HCT116 (cell line): ENCODE measurements at regions not wholly inside any gene's neighbourhood (a gene's known extent, or its start where the extent isn't known, plus 50 kb on each side); places are given as distances from the start of the nearest gene placed in this dataset.

Source experiments
- ATAC-seq: fragments of 200-7000 bp; cut with Tn5 transposase; 2 replicates; pipeline ENCODE4 v1.9.1; 2020; ENCODE audit warnings: mild to moderate bottlenecking, moderate library complexity
- BruUV-seq: library from RNA; stranded (reverse); fragments of 400-500 nt; replicated peaks from 2 replicates; lab custom pipeline; 2021; lab: Mats Ljungman, UMichigan
- CTCF ChIA-PET: fragments of 300-600 bp; sonication (Branson Sonifier 250); formaldehyde crosslinking; loops from one replicate; lab custom pipeline; 2021; ENCODE audit warnings: antibody characterized with exemption; lab: Charles Lee
- POLR2A ChIA-PET: fragments of 300-600, 350-600 bp; sonication (Branson Sonifier 250); formaldehyde crosslinking; loops from one replicate; lab custom pipeline; 2021; ENCODE audit warnings: antibody characterized with exemption; lab: Charles Lee
- RAD21 ChIA-PET, 2 experiments: fragments of 300-600 bp; sonication (Branson Sonifier 250); formaldehyde crosslinking; loops; one replicate each; lab custom pipeline; 2023; ENCODE audit warnings: low total read pairs in 2 of 2; ENCODE audit not compliant: uncharacterized antibody in 2 of 2, unreplicated experiment in 2 of 2, low non-redundant PET in 1 of 2; lab: Charles Lee
- DNase-seq: peaks from one replicate; pipeline ENCODE4 v3.0.0-alpha.2; 2010; ENCODE audit warnings: low read depth, low spot score
- H2AFZ ChIP-seq: fragments of 200-600 bp; shearing (Covaris generic), sonication (generic); 2 replicates; pipeline ENCODE4 v1.6.1; 2017; ENCODE audit warnings: low read depth, mixed run types, mixed read lengths, antibody characterized with exemption, low read length; ENCODE audit not compliant: poor library complexity, severe bottlenecking
- H3K27ac ChIP-seq: 2 replicates; pipeline ENCODE4 v1.5.1; 2012; ENCODE audit warnings: low read depth, low read length
- H3K27me3 ChIP-seq: fragments of 200-600 bp; sonication (generic); 2 replicates; pipeline ENCODE4 v1.6.1; 2016; ENCODE audit warnings: mixed run types, low read length, mixed read lengths; ENCODE audit not compliant: insufficient read depth
- H3K36me3 ChIP-seq, 2 experiments: fragments of 200-500 bp in 1 of 2; fragments of 200-600 bp in 1 of 2; sonication (Bioruptor generic) in 1 of 2; sonication (generic) in 1 of 2; 2 replicates each; pipeline versions ENCODE4 v1.5.1 to v1.6.1; 2014 to 2016; ENCODE audit warnings: low read length in 2 of 2, inconsistent platforms in 1 of 2, mixed read lengths in 1 of 2, mixed run types in 1 of 2; ENCODE audit not compliant: insufficient read depth in 2 of 2, control insufficient read depth in 1 of 2
- H3K4me1 ChIP-seq, 2 experiments: fragments of 200-600 bp in 1 of 2; sonication (generic) in 1 of 2; 2 replicates each; pipeline versions ENCODE4 v1.5.1 to v1.6.1; 2012 to 2017; ENCODE audit warnings: low read length in 2 of 2, inconsistent platforms in 1 of 2, mild to moderate bottlenecking in 1 of 2, mixed read lengths in 1 of 2, mixed run types in 1 of 2, moderate library complexity in 1 of 2; ENCODE audit not compliant: insufficient read depth in 2 of 2, control insufficient read depth in 1 of 2
- H3K4me2 ChIP-seq: fragments of 200-600 bp; sonication (generic); 2 replicates; pipeline ENCODE4 v1.6.1; 2017; ENCODE audit warnings: mixed run types, low read length, mixed read lengths
- H3K4me3 ChIP-seq, 2 experiments: fragments of 200-600 bp in 1 of 2; sonication (generic) in 1 of 2; replicated peaks in 1 of 2; 2 replicates each; pipeline ENCODE4 v1.5.1; 2011 to 2016; ENCODE audit warnings: low read length in 2 of 2, control low read depth in 1 of 2, low read depth in 1 of 2, mild to moderate bottlenecking in 1 of 2, mixed read lengths in 1 of 2, mixed run types in 1 of 2
- H3K79me2 ChIP-seq: fragments of 200-600 bp; sonication (generic); 2 replicates; pipeline ENCODE4 v1.6.1; 2017; ENCODE audit warnings: mild to moderate bottlenecking, mixed run types, low read length, moderate library complexity, mixed read lengths; ENCODE audit not compliant: insufficient read depth
- H3K9ac ChIP-seq: fragments of 200-600 bp; sonication (generic); 2 replicates; pipeline ENCODE4 v1.6.1; 2016; ENCODE audit warnings: low read length, mixed read lengths
- H3K9me2 ChIP-seq: fragments of 200-600 bp; sonication (generic), shearing (Covaris generic); 2 replicates; pipeline ENCODE4 v1.6.1; 2017; ENCODE audit warnings: mixed run types, mild to moderate bottlenecking, moderate library complexity; ENCODE audit not compliant: insufficient read depth
- H3K9me3 ChIP-seq, 2 experiments: fragments of 200-500 bp in 1 of 2; fragments of 200-600 bp in 1 of 2; sonication (Bioruptor generic) in 1 of 2; sonication (generic) in 1 of 2; 2 replicates each; pipeline ENCODE4 v1.6.1; 2014 to 2017; ENCODE audit warnings: low read length in 2 of 2, mixed read lengths in 2 of 2, inconsistent platforms in 1 of 2, low read depth in 1 of 2, mild to moderate bottlenecking in 1 of 2, mixed run types in 1 of 2, moderate library complexity in 1 of 2; ENCODE audit not compliant: control insufficient read depth in 1 of 2, insufficient read depth in 1 of 2
- H4K20me1 ChIP-seq: fragments of 200-600 bp; sonication (generic), shearing (Covaris generic); 2 replicates; pipeline ENCODE4 v1.6.1; 2017; ENCODE audit warnings: mixed run types, mild to moderate bottlenecking, moderate library complexity; ENCODE audit not compliant: insufficient read depth
- CEBPB ChIP-seq: IDR thresholded peaks from 2 replicates; pipeline ENCODE4 v1.6.1; 2012; ENCODE audit warnings: low read depth
- EGR1 ChIP-seq: IDR thresholded peaks from 2 replicates; pipeline ENCODE4 v1.6.1; 2012; ENCODE audit warnings: low read depth
- EZH2 ChIP-seq: fragments of 200-600 bp; sonication (generic); IDR thresholded peaks from 2 replicates; pipeline ENCODE4 v1.6.1; 2017; ENCODE audit warnings: antibody characterized with exemption, mixed run types
- EZH2phosphoT487 ChIP-seq: fragments of 200-600 bp; IDR thresholded peaks from 2 replicates; pipeline ENCODE4 v1.6.1; 2018; ENCODE audit warnings: antibody characterized with exemption, borderline replicate concordance
- FOSL1 ChIP-seq: IDR thresholded peaks from 2 replicates; pipeline ENCODE4 v1.6.1; 2012; ENCODE audit warnings: low read depth
- JUND ChIP-seq: IDR thresholded peaks from 2 replicates; pipeline ENCODE4 v1.6.1; 2012
- MAX ChIP-seq: IDR thresholded peaks from 2 replicates; pipeline ENCODE4 v1.6.1; 2012
- POLR2A ChIP-seq: IDR thresholded peaks from 2 replicates; pipeline ENCODE4 v1.7.0; 2011; ENCODE audit warnings: borderline replicate concordance; ENCODE audit not compliant: insufficient read depth, insufficient read length; ENCODE audit errors: extremely low read depth
- RAD21 ChIP-seq: IDR thresholded peaks from 2 replicates; pipeline ENCODE4 v1.6.1; 2012; ENCODE audit warnings: low read depth, mild to moderate bottlenecking
- SIN3A ChIP-seq: IDR thresholded peaks from 2 replicates; pipeline ENCODE4 v1.6.1; 2012; ENCODE audit warnings: low read depth
- SP1 ChIP-seq: IDR thresholded peaks from 2 replicates; pipeline ENCODE4 v1.6.1; 2012; ENCODE audit warnings: low read depth
- SRF ChIP-seq: IDR thresholded peaks from 2 replicates; pipeline ENCODE4 v1.6.1; 2012; ENCODE audit warnings: low read depth
- TCF7L2 ChIP-seq: IDR thresholded peaks from 2 replicates; pipeline ENCODE4 v1.7.0; 2011; ENCODE audit warnings: borderline replicate concordance, inconsistent platforms; ENCODE audit not compliant: insufficient read depth, insufficient read length; ENCODE audit errors: extremely low read depth
- YY1 ChIP-seq: IDR thresholded peaks from 2 replicates; pipeline ENCODE4 v1.6.1; 2011; ENCODE audit warnings: low read length, low read depth, moderate library complexity, mild to moderate bottlenecking; ENCODE audit not compliant: insufficient replicate concordance; ENCODE audit errors: extremely low read depth
- ZNF274 ChIP-seq: fragments of 200-500 bp; sonication (Bioruptor generic); IDR thresholded peaks from 2 replicates; pipeline ENCODE4 v1.6.1; 2014; ENCODE audit warnings: mild to moderate bottlenecking, low read depth, low read length, inconsistent platforms
- intact Hi-C: fragments of 100-400 bp; cut with micrococcal nuclease; formaldehyde crosslinking; loops from 2 replicates; pipeline ENCODE4 v1.10.0; 2022
- TF ChIP-seq, protein P1 (sequence below), 3 experiments: fragments of 200-600 bp in 1 of 3; sonication (generic) in 1 of 3; IDR thresholded peaks in 2 of 3; conservative IDR thresholded peaks in 1 of 3; 2 replicates each; pipeline ENCODE4 v1.5.1; 2012 to 2017; ENCODE audit warnings: low read depth in 2 of 3, low read length in 2 of 3, antibody characterized with exemption in 1 of 3, borderline replicate concordance in 1 of 3, control low read depth in 1 of 3, mild to moderate bottlenecking in 1 of 3, mixed read lengths in 1 of 3, mixed run types in 1 of 3, moderate library complexity in 1 of 3; ENCODE audit not compliant: insufficient read depth in 1 of 3
- TF ChIP-seq, protein P2 (sequence below): IDR thresholded peaks from 2 replicates; pipeline ENCODE4 v1.6.1; 2011; ENCODE audit warnings: mild to moderate bottlenecking, low read length, moderate library complexity; ENCODE audit not compliant: insufficient replicate concordance; ENCODE audit errors: extremely low read depth

DNA sequence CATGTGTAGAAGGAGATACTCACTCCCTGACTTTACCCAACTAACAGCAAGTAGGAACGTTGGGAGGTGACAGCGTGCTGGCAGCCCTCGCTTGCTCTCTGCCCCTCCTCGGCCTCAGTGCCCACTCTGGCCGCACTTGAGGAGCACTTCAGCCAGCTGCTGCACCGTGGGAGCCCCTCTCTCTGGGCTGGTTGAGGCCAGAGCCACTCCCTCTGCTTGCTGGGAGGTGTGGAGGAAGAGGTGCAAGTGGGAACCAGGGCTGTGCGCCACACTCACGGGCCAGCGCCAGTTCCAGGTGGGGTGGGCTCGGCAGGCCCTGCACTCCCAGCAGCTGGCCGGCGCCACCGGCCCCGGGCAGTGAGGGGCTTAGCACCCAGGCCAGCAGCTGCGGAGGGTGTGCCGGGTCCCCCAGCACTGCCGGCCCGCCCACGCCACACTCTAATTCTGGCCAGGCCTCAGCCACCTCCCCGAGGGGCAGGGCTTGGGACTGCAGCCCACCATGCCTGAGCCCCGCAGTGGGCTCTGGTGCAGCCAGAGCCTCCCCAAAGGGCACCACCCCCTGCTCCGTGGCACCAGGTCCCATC is 68.4 kb upstream of the FRMD4B start (continued):
- TF ChIP-seq RAD21 (no peak), FOSL1 (no peak), CEBPB (no peak), SP1 (no peak), EGR1 (no peak)

DNA sequence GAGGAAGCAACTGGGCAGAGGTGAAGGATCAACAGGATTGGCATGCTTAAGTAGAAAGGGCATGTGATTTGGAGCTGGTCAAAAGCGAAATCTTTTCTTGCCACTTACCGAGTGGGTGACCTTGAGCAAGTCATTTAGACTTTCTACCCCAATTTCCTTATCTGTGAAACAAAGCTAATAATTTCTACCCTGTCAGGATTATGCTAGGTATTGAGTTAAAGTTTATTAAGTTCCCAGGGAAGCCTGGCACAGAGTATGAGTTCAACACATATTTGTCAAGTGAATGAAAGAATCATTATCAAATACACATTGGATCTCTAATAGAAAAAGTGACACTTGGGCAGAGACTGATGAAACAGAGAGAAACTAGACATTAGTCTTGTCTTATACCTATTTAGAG is 66.4 kb upstream of the FRMD4B start:
- Histone ChIP-seq H3K9me2 (no peaks in the 10 kb centered on the region), H3K9ac (no peak overlapping the region), H3K4me2 (no peak overlapping the region), H3K4me3 (no peak overlapping the region), H2AFZ (no peak overlapping the region), H4K20me1 (no peaks in the 10 kb centered on the region), H3K4me1 (no peaks in the 10 kb centered on the region), H3K79me2 (no peaks in the 10 kb centered on the region), H3K27ac (no peak overlapping the region), H3K27me3 (no peaks in the 10 kb centered on the region), H3K9me3 (no peaks in the 10 kb centered on the region), H3K36me3 (no peaks in the 10 kb centered on the region)
- intact Hi-C loops, result loop anchor here (10.0 kb wide), 1 partner anchor 213 kb away; no protein-coding TSS in a partner anchor
- TF ChIP-seq SIN3A, result no peak
- no peak for TF ChIP-seq JUND
- TF ChIP-seq ZNF274, result no peak
- TF ChIP-seq SP1, result no peak
- TF ChIP-seq MAX, result no peak
- TF ChIP-seq, protein P1, sequence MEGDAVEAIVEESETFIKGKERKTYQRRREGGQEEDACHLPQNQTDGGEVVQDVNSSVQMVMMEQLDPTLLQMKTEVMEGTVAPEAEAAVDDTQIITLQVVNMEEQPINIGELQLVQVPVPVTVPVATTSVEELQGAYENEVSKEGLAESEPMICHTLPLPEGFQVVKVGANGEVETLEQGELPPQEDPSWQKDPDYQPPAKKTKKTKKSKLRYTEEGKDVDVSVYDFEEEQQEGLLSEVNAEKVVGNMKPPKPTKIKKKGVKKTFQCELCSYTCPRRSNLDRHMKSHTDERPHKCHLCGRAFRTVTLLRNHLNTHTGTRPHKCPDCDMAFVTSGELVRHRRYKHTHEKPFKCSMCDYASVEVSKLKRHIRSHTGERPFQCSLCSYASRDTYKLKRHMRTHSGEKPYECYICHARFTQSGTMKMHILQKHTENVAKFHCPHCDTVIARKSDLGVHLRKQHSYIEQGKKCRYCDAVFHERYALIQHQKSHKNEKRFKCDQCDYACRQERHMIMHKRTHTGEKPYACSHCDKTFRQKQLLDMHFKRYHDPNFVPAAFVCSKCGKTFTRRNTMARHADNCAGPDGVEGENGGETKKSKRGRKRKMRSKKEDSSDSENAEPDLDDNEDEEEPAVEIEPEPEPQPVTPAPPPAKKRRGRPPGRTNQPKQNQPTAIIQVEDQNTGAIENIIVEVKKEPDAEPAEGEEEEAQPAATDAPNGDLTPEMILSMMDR (IDR thresholded peaks at IDR 0.05 in 2 of 3, conservative IDR thresholded peaks at IDR 0.05 in 1 of 3; ENCODE audit: borderline replicate concordance in 1 of 3, insufficient read depth in 1 of 3, low read depth in 2 of 3, low read length in 2 of 3), result no peak
- TF ChIP-seq EGR1, result no peak
- no peak for TF ChIP-seq SRF
- no peak for TF ChIP-seq YY1
- no peak for TF ChIP-seq EZH2
- TF ChIP-seq TCF7L2, result no peak
- TF ChIP-seq CEBPB, result no peak
- TF ChIP-seq, protein P2, sequence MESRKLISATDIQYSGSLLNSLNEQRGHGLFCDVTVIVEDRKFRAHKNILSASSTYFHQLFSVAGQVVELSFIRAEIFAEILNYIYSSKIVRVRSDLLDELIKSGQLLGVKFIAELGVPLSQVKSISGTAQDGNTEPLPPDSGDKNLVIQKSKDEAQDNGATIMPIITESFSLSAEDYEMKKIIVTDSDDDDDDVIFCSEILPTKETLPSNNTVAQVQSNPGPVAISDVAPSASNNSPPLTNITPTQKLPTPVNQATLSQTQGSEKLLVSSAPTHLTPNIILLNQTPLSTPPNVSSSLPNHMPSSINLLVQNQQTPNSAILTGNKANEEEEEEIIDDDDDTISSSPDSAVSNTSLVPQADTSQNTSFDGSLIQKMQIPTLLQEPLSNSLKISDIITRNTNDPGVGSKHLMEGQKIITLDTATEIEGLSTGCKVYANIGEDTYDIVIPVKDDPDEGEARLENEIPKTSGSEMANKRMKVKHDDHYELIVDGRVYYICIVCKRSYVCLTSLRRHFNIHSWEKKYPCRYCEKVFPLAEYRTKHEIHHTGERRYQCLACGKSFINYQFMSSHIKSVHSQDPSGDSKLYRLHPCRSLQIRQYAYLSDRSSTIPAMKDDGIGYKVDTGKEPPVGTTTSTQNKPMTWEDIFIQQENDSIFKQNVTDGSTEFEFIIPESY, result no peak
- no peak for TF ChIP-seq POLR2A
- no peak for TF ChIP-seq EZH2phosphoT487
- no peak for DNase-seq
- no TSS peak for BruUV-seq
- POLR2A ChIA-PET, result interaction anchor here (1.4 kb wide), 1 partner anchor 9 kb away, joined by 3 read pairs; no protein-coding TSS in a partner anchor
- RAD21 ChIA-PET, result no interaction called here
- CTCF ChIA-PET, result interaction anchor here (1.2 to 1.4 kb wide), 3 partner anchors 11 to 219 kb away, joined by 3 to 10 read pairs (median 5); no protein-coding TSS in a partner anchor
- no peak for ATAC-seq
